Endothelial cell of umbilical vein (primary cell): ENCODE measurements at regions not wholly inside any gene's neighbourhood (a gene's known extent, or its start where the extent isn't known, plus 50 kb on each side); places are given as distances from the start of the nearest gene placed in this dataset.

Source experiments
- BruUV-seq: library from RNA; stranded (reverse); fragments of 400-500 nt; replicated peaks from 2 replicates; lab custom pipeline; 2021; lab: Mats Ljungman, UMichigan
- CTCF ChIA-PET: fragments of 300-600, 350-600 bp; sonication (Branson Sonifier 250); formaldehyde crosslinking; loops from one replicate; lab custom pipeline; 2021; ENCODE audit warnings: antibody characterized with exemption, inconsistent platforms; lab: Charles Lee
- POLR2A ChIA-PET: fragments of 300-600, 350-600 bp; sonication (Branson Sonifier 250); formaldehyde crosslinking; loops from one replicate; lab custom pipeline; 2021; ENCODE audit warnings: antibody characterized with exemption, inconsistent platforms; lab: Charles Lee
- DNase-seq: peaks from one replicate; pipeline ENCODE4 v3.0.0-alpha.2; 2011; ENCODE audit warnings: low read depth, low spot score
- FAIRE-seq: peaks from 2 replicates; lab custom pipeline; 2011; peaks lifted over from hg19 to GRCh38; lab: Jason Lieb, UNC
- H2AFZ ChIP-seq: 2 replicates; pipeline ENCODE4 v1.6.0; 2012; ENCODE audit warnings: low read depth, low read length, control low read depth, inconsistent platforms
- H3K27ac ChIP-seq: 2 replicates; pipeline ENCODE4 v1.5.1; 2011; ENCODE audit warnings: low read depth, mild to moderate bottlenecking, control low read depth, low read length, moderate library complexity; ENCODE audit not compliant: insufficient read depth
- H3K27me3 ChIP-seq, 2 experiments: 2 replicates each; pipeline versions ENCODE4 v1.6.0 to v1.6.1; 2011; ENCODE audit warnings: low read length in 2 of 2, mixed read lengths in 1 of 2; ENCODE audit not compliant: control insufficient read depth in 2 of 2, insufficient read depth in 2 of 2
- H3K36me3 ChIP-seq, 2 experiments: 2 replicates in 1 of 2; 3 replicates in 1 of 2; pipeline ENCODE4 v1.5.1; 2011; ENCODE audit warnings: low read length in 2 of 2, mild to moderate bottlenecking in 1 of 2, moderate library complexity in 1 of 2; ENCODE audit not compliant: control insufficient read depth in 2 of 2, insufficient read depth in 2 of 2; ENCODE audit errors: extremely low read depth in 1 of 2
- H3K4me1 ChIP-seq: 3 replicates; pipeline ENCODE4 v1.5.1; 2011; ENCODE audit warnings: mild to moderate bottlenecking, low read length; ENCODE audit not compliant: control insufficient read depth, insufficient read depth; ENCODE audit errors: extremely low read depth
- H3K4me2 ChIP-seq: 2 replicates; pipeline ENCODE4 v1.6.1; 2011; ENCODE audit warnings: low read length, control low read depth, mixed read lengths; ENCODE audit not compliant: insufficient read depth
- H3K4me3 ChIP-seq, 3 experiments: fragments of 200-600 bp in 1 of 3; sonication (generic), shearing (Covaris generic) in 1 of 3; replicated peaks in 1 of 3; 2 replicates each; pipeline ENCODE4 v1.5.1; 2011 to 2016; ENCODE audit warnings: control low read depth in 3 of 3, low read length in 3 of 3, mild to moderate bottlenecking in 2 of 3, inconsistent platforms in 1 of 3, low read depth in 1 of 3, moderate library complexity in 1 of 3; ENCODE audit not compliant: insufficient read depth in 1 of 3
- H3K79me2 ChIP-seq: 2 replicates; pipeline ENCODE4 v1.6.0; 2012; ENCODE audit warnings: low read length, inconsistent platforms; ENCODE audit not compliant: control insufficient read depth, insufficient read depth
- H3K9ac ChIP-seq: replicated peaks from 2 replicates; pipeline ENCODE3; 2011; ENCODE audit warnings: low read length, control low read depth; ENCODE audit not compliant: insufficient read depth; ENCODE audit errors: extremely low read depth
- H3K9me1 ChIP-seq: replicated peaks from 3 replicates; pipeline ENCODE4 v1.6.0; 2011; ENCODE audit warnings: mild to moderate bottlenecking, low read length; ENCODE audit not compliant: control insufficient read depth, insufficient read depth; ENCODE audit errors: extremely low read depth
- H3K9me3 ChIP-seq: replicated peaks from 2 replicates; pipeline ENCODE4 v1.5.1; 2012; ENCODE audit warnings: low read length, inconsistent platforms; ENCODE audit not compliant: control insufficient read depth, insufficient read depth
- H4K20me1 ChIP-seq: replicated peaks from 2 replicates; pipeline ENCODE3; 2011; ENCODE audit warnings: mild to moderate bottlenecking, low read length; ENCODE audit not compliant: control insufficient read depth, insufficient read depth; ENCODE audit errors: extremely low read depth
- CTCF ChIP-seq, 2 donors: IDR thresholded peaks; 1 replicate in 1 of 2; 2 replicates in 1 of 2; pipeline ENCODE4 v1.5.1; 2011; ENCODE audit warnings: low read length in 2 of 2, mild to moderate bottlenecking in 2 of 2, moderate library complexity in 2 of 2, control low read depth in 1 of 2, inconsistent platforms in 1 of 2, low read depth in 1 of 2; ENCODE audit not compliant: insufficient read depth in 1 of 2; ENCODE audit errors: extremely low read depth in 1 of 2
- EZH2 ChIP-seq: IDR thresholded peaks from 2 replicates; pipeline ENCODE4 v1.6.1; 2012; ENCODE audit warnings: borderline replicate concordance, low read depth, mild to moderate bottlenecking, moderate library complexity, low read length, inconsistent platforms; ENCODE audit not compliant: severe bottlenecking
- FOS ChIP-seq: IDR thresholded peaks from 2 replicates; pipeline ENCODE4 v1.6.1; 2011; ENCODE audit warnings: mild to moderate bottlenecking, low read length, moderate library complexity, borderline replicate concordance; ENCODE audit not compliant: insufficient read depth
- GATA2 ChIP-seq: IDR thresholded peaks from 2 replicates; pipeline ENCODE4 v1.7.0; 2011; ENCODE audit warnings: low read depth, mild to moderate bottlenecking, moderate library complexity, mixed read lengths, low read length; ENCODE audit not compliant: insufficient read length, insufficient read depth
- JUN ChIP-seq: IDR thresholded peaks from 2 replicates; pipeline ENCODE4 v1.6.1; 2011; ENCODE audit warnings: borderline replicate concordance, low read depth; ENCODE audit not compliant: insufficient read length, insufficient read depth
- MYC ChIP-seq: IDR thresholded peaks from one replicate; pipeline ENCODE4 v1.6.1; 2011; ENCODE audit warnings: mild to moderate bottlenecking, low read depth, low read length
- POLR2A ChIP-seq: IDR thresholded peaks from 2 replicates; pipeline ENCODE4 v1.6.1; 2012; ENCODE audit warnings: low read depth, mild to moderate bottlenecking, control low read depth, low read length
- POLR2AphosphoS5 ChIP-seq: IDR thresholded peaks from 2 replicates; pipeline ENCODE4 v1.6.1; 2012; ENCODE audit warnings: low read depth, mild to moderate bottlenecking, control low read depth, low read length, moderate library complexity; ENCODE audit not compliant: insufficient read depth
- dilution Hi-C: fragments of 300-500 bp; cut with MboI; formaldehyde crosslinking; loops from one replicate; pipeline ENCODE4 v1.15.0; 2019; ENCODE audit warnings: low sequenced_read_pairs; ENCODE audit not compliant: extremely low pct_ligation_motif_present
- intact Hi-C: fragments of 100-400 bp; cut with micrococcal nuclease; formaldehyde crosslinking; loops from one replicate; pipeline ENCODE4 v1.10.0; 2022
- TF ChIP-seq, protein P1 (sequence below): IDR thresholded peaks from 2 replicates; pipeline ENCODE4 v1.6.1; 2011; ENCODE audit not compliant: insufficient read depth, insufficient read length

GRCh38 chr1:182128502-182128901 lies 67.0 kb upstream of the ZNF648 start:
- ChIA-PET CTCF (no interaction called here), POLR2A (no interaction called here)
- H3K9me1 ChIP-seq: no peaks in the 10 kb centered on the region
- H3K4me3 ChIP-seq: no peak overlapping the region
- intact Hi-C loops: no loop called here
- no peaks in the 10 kb centered on the region for H3K79me2 ChIP-seq
- no peaks in the 10 kb centered on the region for H4K20me1 ChIP-seq
- no TSS peak for BruUV-seq
- FAIRE-seq: no peak
- no peaks in the 10 kb centered on the region for H3K4me1 ChIP-seq
- no peaks in the 10 kb centered on the region for H3K36me3 ChIP-seq
- no peak overlapping the region for H2AFZ ChIP-seq
- H3K4me2 ChIP-seq: no peak overlapping the region
- no peaks in the 10 kb centered on the region for H3K9me3 ChIP-seq
- no peak for DNase-seq
- no peaks in the 10 kb centered on the region for H3K27me3 ChIP-seq
- H3K9ac ChIP-seq: no peak overlapping the region
- no peak for TF ChIP-seq GATA2
- TF ChIP-seq, protein P1, sequence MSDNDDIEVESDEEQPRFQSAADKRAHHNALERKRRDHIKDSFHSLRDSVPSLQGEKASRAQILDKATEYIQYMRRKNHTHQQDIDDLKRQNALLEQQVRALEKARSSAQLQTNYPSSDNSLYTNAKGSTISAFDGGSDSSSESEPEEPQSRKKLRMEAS: no peak
- TF ChIP-seq POLR2AphosphoS5: no peak
- no peak for TF ChIP-seq CTCF (IDR thresholded peaks at IDR 0.05; ENCODE audit: extremely low read depth in 1 of 2, insufficient read depth in 1 of 2, low read depth in 1 of 2, low read length in 2 of 2)
- TF ChIP-seq MYC: no peak
- no peak for TF ChIP-seq JUN
- dilution Hi-C loops: no loop called here
- H3K27ac ChIP-seq: no peak overlapping the region

DNA sequence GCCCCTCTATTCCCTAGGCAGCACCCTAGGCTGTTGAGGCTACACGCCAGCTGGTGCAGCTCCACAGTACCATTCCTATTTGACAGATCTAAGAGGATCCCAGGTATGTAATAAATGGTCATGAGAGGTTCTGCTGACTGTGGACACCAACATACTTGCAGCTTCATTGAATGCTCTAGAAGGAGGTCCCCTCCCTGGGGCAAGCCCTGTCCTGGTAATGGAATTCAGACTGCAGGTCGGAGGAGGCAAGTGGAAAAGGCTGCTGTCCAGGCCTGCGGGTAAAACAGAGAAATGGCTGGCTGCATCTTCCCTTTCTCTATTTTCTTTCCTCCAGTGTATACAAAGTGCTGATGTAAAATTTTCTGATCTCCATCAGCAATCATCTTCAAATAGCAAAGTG lies 66.1 kb upstream of the ZNF648 start:
- intact Hi-C loops (no loop called here), dilution Hi-C loops (no loop called here)
- no TSS peak for BruUV-seq
- Histone ChIP-seq H3K9me3 (no peaks in the 10 kb centered on the region), H3K9ac (no peak overlapping the region), H3K4me2 (no peak overlapping the region), H3K27me3 (no peaks in the 10 kb centered on the region), H3K27ac (no peak overlapping the region), H3K4me3 (no peak overlapping the region), H3K9me1 (no peaks in the 10 kb centered on the region), H3K4me1 (no peaks in the 10 kb centered on the region), H3K79me2 (no peaks in the 10 kb centered on the region), H4K20me1 (no peaks in the 10 kb centered on the region), H2AFZ (no peak overlapping the region), H3K36me3 (no peaks in the 10 kb centered on the region)
- FAIRE-seq: no peak
- DNase-seq: no peak
- TF ChIP-seq CTCF (IDR thresholded peaks at IDR 0.05; ENCODE audit: extremely low read depth in 1 of 2, insufficient read depth in 1 of 2, low read depth in 1 of 2, low read length in 2 of 2) (no peak), JUN (no peak), POLR2AphosphoS5 (no peak), FOS (no peak), MYC (no peak), GATA2 (no peak), POLR2A (no peak), EZH2 (no peak)
- TF ChIP-seq, protein P1: no peak
- ChIA-PET POLR2A (no interaction called here), CTCF (no interaction called here)
